GM19238 (cell line): ENCODE measurements at regions not wholly inside any gene's neighbourhood (a gene's known extent, or its start where the extent isn't known, plus 50 kb on each side); places are given as distances from the start of the nearest gene placed in this dataset.

Experiments used
- DNase-seq: peaks from one replicate; pipeline ENCODE4 v3.0.0; 2011; ENCODE audit warnings: low spot score; ENCODE audit not compliant: insufficient read length

DNA sequence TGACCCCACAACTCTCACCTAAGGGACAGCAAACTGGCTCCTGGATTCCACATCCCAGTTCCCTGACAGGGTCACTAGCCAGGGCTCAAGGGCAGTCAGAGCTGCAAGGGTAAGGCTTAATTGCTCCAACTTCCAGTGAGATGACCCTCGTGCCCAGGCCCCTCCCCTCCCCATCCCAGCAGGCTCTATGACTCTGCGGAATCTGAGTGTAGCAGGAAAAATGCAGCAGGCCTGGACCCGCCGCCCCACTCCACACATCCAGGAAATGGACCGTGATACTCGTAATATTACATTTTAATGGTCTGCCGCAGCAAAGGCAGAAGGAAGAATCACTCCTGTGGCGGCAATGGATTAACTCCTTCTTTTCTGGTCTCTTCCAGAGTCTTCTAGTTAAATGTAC, 91.7 kb upstream of the CHST15 start:
- DNase-seq, result no peak

DNA sequence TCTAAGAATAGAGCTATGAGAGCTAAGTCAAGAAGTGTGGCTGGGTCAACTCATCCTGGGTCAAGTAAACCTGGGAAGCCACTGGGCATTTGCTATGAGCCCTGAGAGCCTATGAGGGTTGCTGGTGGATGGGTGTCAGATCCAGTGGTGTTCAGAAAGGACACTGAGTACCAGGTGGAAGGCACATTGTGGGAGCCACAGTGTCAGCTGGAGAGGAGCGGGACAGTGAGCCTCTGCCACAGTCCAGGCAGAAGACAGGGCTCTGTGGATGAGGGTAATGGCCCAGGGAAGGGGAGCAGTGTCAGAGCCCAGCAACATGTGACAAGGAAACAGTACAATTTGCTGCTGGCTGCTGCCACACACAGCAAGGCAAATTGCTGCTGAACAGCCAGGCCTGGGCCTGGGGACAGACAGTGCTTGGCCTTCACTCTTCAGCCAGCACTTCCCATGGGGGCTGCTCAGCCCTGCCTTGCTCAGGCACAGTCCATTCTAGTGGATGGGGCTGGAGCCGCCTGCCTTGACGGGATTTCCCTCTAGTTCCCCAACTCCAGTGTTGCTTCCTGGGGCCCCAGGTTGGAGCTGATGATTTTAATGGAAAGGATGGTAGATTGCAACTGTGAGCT, 90.9 kb upstream of the CHST15 start:
- no peak for DNase-seq

DNA sequence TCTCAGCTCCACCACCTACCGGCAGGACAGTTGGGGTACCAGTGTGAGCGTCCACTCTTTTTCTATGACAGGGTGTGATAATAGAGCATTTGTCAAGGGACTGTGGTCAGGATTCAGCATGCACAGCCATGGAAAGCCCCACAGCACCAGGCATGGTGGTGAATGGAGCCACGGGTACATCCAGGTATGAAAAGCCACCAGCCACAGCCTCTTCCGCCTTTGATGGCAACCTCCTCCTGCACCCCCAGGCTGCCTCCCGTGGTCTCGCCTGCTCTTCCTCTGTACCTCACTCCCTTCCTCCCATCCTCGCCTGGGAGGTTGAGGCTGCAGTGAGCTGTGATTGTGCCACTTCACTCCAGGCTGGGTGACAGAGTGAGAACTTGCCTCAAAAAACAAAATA, 90.2 kb upstream of the CHST15 start:
- no peak for DNase-seq

DNA sequence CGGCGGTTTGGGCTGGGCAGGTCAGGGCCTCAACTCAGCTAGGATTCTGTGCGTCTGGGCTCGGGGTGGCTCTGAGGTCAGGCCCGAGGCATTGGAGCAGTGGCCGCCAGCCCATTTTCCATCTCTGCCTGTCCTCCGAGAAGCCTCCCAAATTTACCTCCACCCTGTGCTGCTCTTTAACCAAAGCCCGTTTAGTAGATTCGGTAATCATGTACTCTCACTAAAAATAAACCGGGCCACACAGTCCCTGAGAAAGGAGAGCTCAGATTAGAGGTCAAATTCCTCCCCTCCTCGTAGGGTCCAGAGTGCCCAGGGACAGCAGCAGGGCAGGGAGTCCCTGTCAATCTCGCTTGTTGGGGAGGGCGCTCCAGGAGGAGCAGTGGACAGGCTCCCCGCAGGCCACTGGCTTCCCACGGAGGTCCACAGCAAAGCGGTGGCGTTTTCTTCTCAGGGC, 88.7 kb upstream of the CHST15 start:
- DNase-seq, result no peak

- DNase-seq, result no peak
Observed at GRCh38 chr10:124181656-124182055, 88.3 kb upstream of the CHST15 start.

GRCh38 chr10:124180947-124181549, 87.7 kb upstream of the CHST15 start:
- no peak for DNase-seq

DNA sequence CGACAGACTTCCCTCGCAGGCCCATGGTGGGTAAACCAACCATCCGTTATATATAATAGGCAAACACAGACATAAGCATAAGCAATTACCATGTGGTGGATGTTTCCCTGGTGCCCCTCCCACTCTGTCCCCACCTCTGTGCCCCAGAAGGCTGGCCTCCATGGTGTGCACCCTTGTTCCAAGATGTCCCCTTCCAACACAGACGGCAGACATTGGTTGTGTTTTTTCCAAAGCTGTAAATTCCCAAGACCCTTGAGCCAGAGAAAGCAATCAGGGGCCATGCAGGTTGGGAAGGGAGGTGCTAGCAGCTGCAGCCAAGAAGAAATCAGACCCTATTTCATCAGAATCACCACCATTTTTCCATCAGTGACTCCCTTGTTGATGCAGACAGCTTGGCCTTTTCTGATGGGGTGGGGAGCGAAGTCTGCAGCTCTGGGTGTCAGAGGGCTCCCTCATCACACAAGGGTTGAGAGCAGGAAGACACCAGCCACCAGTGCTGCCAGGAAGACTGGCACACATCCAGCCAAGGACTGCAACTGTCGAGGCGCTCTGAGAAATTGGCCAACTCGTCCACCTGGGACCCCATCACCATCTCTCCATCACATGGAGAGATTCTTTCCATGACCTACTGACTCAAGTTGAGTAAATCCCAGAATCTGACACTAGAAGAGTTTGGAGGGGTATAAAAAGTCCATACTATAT, 86.8 kb upstream of the CHST15 start:
- DNase-seq, result no peak

DNA sequence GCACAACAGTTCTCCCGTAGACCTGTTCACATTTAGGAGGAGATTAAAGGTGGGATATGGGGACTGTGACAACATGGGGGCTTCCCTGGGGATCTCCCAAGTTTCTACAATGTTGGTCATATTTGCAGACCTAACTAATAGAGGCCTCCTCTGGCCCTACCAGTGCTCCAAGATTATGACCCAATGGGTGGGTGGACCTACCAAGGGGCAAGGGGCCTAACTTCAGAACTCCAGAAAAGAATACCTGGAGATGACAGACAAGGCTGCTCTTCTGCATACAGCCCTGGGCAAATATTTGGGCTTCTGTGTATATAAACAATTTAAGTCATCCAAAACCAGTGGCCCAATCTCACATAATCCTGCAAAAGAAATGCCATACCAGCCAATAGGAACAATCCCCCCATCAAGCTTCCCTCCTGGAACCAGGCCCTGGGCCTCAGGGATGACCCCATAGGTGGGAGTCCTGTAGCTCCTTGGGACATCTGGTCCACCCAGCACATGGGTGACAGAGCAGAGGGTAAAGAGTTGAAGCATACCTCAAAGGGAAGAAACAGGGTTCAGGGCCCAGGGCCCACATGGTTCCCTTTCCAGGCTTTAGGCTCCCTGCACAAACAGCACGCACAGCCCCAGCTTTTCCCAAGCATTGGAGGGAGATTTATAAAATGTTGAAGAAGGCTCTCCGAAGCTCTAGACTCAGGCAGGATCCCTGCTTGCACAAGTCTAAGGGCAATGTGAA, 86.1 kb upstream of the CHST15 start:
- DNase-seq, result no peak

GRCh38 chr10:124177180-124177518, 83.8 kb upstream of the CHST15 start:
- DNase-seq, result no peak

- DNase-seq, result no peak
Observed at GRCh38 chr10:124176349-124177179, 83.2 kb upstream of the CHST15 start.

DNA sequence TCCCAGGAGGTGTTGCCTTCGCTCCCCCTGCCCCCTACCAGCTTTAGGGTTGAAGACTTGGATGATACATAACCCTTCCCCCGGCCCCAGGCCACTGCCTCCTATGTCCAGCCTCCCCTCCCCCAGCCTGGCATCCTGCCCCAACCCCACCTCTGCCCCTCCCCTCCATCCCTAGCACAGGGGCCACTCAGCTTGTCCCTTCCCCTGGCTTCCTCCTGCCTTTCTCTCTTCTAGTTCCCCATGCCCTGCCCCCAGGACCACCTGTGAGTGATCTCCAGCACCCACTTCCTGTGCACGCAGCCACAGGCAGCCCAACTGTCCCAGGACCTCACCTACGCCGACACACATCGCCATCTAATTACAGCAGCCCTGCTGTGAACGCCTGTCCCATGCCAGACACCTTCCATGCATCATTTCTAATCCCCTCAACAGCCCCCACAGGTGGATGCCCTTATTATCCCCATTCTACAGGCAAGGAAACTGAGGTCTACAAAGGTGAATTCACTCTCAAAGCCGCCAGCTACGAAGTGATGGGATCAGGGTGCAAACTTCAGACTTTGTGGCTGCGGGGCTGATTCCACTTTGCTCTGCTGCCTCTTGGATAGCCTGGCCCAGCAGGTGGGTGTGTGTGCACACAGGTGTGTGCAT, 82.4 kb upstream of the CHST15 start:
- DNase-seq, result no peak

DNA sequence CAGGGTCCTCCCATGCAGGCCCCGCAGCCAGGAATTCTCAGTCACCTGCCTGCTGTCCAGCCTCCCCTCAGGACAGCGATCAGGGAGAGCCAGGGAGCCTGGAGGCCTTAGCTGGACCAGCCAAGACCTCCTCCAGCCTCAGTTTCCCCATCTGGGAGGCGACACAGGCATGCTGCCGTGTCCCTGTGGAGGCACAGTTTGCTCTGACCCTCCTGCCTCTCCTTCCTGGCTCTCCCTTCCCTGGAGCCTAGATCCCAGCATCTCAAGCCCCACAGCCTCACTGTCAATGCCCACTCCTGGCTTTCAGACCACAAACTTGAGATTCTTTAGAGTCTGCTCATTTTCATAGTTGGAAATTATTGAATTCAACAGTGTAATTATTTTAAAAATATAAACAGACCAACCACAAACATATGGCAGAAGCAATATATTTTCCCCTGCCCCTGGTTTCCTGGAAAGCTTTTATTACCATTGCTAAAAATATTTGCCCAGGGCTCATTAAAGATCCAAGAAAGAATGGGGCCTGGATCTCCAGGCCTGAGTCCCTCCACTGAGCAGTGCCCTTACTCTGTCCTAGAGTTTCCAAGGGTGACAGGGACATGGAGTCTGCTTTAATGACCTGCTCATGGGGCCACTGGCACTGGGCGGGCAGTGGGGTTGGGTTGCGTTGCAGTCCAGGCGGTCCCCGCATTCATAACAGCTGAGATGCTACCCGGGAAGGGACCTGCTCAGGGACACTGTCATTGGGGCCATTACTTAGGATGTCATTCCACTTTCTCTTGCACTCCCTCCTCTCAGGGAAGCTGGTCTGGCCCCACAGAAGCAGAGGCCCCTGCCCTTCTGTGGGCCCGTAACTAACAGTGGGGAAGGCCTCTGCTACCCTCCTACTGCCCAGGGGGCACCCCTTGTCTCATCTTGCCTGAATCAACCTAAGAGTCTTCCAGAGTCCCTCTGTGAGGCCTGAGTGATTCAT, 81.6 kb upstream of the CHST15 start:
- no peak for DNase-seq

DNA sequence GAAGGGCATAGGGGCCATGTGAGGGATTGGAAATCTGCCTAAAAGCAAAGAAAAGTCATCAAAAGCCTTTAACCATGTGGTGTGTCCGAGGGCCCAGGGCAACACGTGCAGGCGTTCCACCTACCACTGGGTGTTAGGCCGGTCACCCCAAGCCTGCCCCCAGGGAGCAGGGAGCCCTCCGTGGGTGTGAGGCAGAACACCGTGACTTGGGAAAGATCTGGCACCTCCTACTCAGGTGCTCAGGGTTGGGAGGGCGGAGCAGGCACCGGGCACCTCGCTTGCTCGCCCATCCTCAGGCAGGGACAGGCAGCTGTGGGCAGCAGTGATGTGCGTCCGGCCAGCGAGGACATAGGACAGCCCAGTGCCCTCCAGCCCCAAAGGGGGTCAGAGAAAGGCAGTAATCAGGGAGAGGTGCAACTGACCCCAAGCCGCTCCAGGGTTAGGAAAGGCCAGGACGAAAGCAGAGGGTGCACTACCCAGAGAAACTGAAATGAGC, 80.7 kb upstream of the CHST15 start:
- DNase-seq, result no peak

- DNase-seq, result no peak
Observed at GRCh38 chr10:124173298-124173900, 80.0 kb upstream of the CHST15 start.

- no peak for DNase-seq
Observed at GRCh38 chr10:124172181-124172916, 79.0 kb upstream of the CHST15 start.

DNA sequence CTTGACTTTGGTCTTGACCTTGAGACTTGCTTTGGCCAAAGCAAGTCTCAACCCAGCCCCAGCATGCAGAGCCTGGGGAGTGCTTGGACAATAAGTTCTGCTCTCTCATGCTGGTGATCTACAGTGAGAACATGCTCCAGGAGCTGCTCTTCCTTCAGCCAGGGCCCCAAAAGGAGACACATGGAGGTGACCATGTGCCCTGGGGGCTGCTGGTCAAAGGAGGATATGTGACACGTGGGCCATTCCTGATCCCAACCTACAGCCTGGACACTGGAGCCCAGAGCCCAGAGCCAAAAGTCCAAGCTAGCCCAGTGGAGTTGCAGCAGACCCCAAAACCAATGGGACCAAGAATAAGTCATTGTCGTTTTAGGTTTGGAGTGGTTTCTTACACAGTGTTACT, 78.2 kb upstream of the CHST15 start:
- DNase-seq, result no peak

DNA sequence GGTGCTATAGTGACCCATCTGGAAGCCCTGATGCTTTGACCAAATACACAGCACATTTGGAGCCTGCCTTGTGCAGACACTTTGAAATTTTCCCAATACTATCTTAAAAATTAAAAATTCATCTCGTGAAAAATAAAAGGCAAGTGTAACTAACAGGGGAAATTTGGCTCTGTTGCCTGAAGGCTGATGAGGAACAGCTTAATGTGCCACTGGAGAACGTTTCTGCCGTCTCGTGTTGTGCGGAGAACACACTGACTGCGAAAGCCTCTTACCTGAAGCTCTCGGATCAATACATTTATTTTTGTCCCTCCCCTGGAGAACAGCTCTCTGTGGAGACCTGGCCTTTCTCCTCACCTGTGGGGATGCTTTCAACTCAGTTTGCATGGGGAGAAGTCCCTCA, 77.2 kb upstream of the CHST15 start:
- DNase-seq, result no peak

DNA sequence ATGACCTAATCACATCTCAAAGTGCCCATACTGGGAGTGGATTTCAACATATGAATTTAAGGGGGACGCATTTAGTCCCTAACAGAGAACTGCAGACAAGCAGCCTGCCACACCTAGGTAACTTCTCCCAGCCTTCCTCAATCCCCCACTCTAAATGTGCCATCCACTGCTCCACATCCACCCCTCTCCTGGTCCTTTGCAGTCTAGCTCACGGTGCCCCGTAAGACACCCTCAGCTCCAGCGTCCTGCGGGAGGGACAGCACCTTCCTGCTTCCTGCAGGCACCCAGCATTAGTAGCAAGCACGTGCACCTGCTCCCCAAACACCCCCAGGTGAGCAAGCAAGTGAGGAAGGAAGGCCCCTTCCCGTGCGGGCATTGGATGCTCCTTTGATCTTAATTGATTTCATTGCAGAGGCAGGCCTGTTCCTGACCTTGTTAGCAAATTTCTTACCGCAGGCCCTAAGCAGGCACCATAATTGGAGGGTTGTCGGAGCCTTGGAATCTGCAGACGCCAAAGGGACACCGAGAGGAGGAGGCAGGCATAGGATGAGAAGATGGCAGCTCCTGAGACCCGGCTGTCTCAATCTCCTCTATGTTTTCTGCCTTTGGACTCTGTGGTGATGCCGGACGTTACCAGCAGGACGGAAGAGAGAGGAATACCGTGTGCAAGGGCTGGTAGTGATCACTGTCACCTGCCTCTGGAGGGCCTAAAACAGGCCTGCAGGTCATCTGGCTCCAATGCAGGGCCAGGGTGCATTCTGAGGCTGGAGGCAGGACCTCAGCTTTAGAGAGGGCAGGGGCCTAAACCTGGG, 75.8 kb upstream of the CHST15 start:
- DNase-seq, result no peak
